WTC11 (cell line): ENCODE measurements at regions not wholly inside any gene's neighbourhood (a gene's known extent, or its start where the extent isn't known, plus 50 kb on each side); places are given as distances from the start of the nearest gene placed in this dataset.

Experiments
- CTCF ChIP-seq: fragments of 200-600 bp; IDR thresholded peaks from 2 replicates; pipeline ENCODE4 v1.8.0; 2022; ENCODE audit warnings: antibody characterized with exemption
- GABPB1 ChIP-seq: sonication (generic); formaldehyde crosslinking; IDR thresholded peaks from 2 replicates; pipeline ENCODE4 v1.8.1; 2023; ENCODE audit warnings: mild to moderate bottlenecking, missing genetic modification reagents
- NR3C1 ChIP-seq: sonication (generic); formaldehyde crosslinking; conservative IDR thresholded peaks from 2 replicates; pipeline ENCODE4 v1.8.1; 2023; ENCODE audit warnings: low read depth, mild to moderate bottlenecking, missing genetic modification reagents
- PREB ChIP-seq: sonication (generic); formaldehyde crosslinking; IDR thresholded peaks from 2 replicates; pipeline ENCODE4 v1.8.1; 2022; ENCODE audit warnings: mild to moderate bottlenecking, missing genetic modification reagents, moderate library complexity, borderline replicate concordance
- RELA ChIP-seq: sonication (generic); formaldehyde crosslinking; IDR thresholded peaks from 2 replicates; pipeline ENCODE4 v1.8.1; 2022; ENCODE audit warnings: missing genetic modification reagents, mild to moderate bottlenecking, borderline replicate concordance
- SMAD3 ChIP-seq: sonication (generic); formaldehyde crosslinking; IDR thresholded peaks from 2 replicates; pipeline ENCODE4 v1.8.0; 2022; ENCODE audit warnings: missing genetic modification reagents, mild to moderate bottlenecking, borderline replicate concordance
- TP53 ChIP-seq: sonication (generic); formaldehyde crosslinking; IDR thresholded peaks from 2 replicates; pipeline ENCODE4 v1.8.1; 2023; ENCODE audit warnings: mild to moderate bottlenecking, missing genetic modification reagents
- USF2 ChIP-seq: sonication (generic); formaldehyde crosslinking; IDR thresholded peaks from 2 replicates; pipeline ENCODE4 v1.8.1; 2023; ENCODE audit warnings: mild to moderate bottlenecking, missing genetic modification reagents, moderate library complexity
- ZNF423 ChIP-seq: fragments of 250-450 bp; sonication (Bioruptor Pico); IDR thresholded peaks from 2 replicates; pipeline ENCODE4 v2.1.2; 2022; ENCODE audit warnings: mild to moderate bottlenecking, moderate library complexity
- ZNF532 ChIP-seq: fragments of 250-450 bp; sonication (Bioruptor Pico); IDR thresholded peaks from 2 replicates; pipeline ENCODE4 v1.9.0; 2021; ENCODE audit warnings: mild to moderate bottlenecking, borderline replicate concordance

GRCh38 chr1:110728388-110729001, 53.8 kb upstream of the KCNA3 start:
- TF ChIP-seq SMAD3 (CRISPR knock-in tag) (no peak), CTCF (no peak), ZNF423 (CRISPR knock-in tag) (no peak), GABPB1 (CRISPR knock-in tag) (no peak), NR3C1 (CRISPR knock-in tag) (no peak), ZNF532 (CRISPR knock-in tag) (no peak), PREB (CRISPR knock-in tag) (no peak), USF2 (no peak), TP53 (no peak), RELA (CRISPR knock-in tag) (no peak)
